ENCODE measurements at regions not wholly inside any gene's neighbourhood (a gene's known extent, or its start where the extent isn't known, plus 50 kb on each side); places are given as distances from the start of the nearest gene placed in this dataset.

DNA sequence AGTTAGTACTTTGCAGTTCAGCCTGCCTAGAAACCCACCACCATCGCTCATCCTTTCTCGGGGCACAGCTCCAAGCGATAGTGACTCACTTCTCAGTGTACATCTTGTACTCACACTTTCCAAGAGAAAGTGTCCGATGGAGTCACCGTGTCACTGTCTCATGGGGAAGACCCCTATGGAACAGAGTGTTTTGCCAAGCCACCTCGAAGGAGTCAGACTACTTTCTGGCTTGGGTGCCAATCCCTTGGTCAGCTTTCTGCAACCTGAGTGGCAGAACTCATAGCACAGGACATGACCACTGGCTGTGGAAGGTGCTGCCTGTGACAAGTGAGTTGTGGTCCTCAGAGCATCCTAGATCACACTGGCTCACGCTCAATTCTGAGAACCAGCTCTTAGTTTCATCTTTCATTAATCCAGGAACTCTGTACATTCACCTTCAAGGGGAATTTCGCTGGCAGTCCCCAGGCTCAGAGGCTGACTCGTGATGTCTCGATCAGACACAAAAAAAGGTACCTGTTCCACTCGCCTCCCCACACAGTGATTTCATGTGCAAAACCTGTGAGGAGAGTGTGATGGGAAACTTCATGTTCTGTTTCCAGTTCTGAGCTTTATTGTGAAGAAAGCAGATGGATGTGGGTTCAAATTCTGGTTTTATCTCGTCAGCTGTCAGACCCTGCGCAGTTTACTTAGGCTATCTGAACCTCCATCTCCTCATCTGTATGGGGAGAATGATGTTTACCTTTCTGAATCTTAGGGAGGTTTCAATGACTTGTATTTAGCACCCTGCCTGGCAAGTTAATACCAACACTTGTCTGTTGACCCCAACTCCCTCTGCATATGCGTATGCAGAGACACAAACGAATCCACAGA, 127.3 kb upstream of the CCND2 start (continued):
- no peak for TF ChIP-seq RCOR1 (IDR thresholded peaks at IDR 0.05; ENCODE audit: insufficient replicate concordance, low read length)

DNA sequence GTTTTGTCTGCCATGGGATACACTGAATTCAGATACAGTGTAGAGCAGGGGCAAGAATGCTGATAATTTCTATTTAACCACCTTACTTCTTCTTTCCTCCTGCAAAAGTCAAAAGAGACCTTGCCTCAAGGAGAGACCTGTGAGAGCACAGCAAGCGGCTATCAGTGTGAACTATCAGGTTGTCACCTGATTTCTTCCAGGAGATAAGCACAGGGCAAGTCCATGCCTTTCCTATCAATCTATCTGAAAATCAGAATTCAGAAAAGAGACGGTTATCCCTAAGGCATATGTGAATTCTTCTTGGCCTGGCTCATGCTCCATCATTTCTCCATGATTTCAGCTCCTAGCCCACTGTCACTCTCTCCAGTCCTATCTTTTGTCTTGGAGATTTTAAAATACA, 128.9 kb upstream of the CCND2 start:
- ChIA-PET CTCF (no interaction called here), POLR2A (ENCODE audit: unreplicated experiment) (no interaction called here)
- Histone ChIP-seq H3K14ac (replicated peaks; ENCODE audit: low read depth, low read length) (no peak overlapping the region), H3K9me1 (ENCODE audit: insufficient read depth, low read length) (no peaks in the 10 kb centered on the region), H2BK5ac (ENCODE audit: low read depth, low read length, poor library complexity, severe bottlenecking) (no peak overlapping the region), H3K4me3 (ENCODE audit: insufficient read depth, low read depth, low read length) (no peak overlapping the region), H2AK5ac (ENCODE audit: low read depth, low read length) (no peak overlapping the region), H3K4ac (ENCODE audit: low read depth, low read length) (no peak overlapping the region), H3K9me3 (ENCODE audit: control insufficient read depth, insufficient read depth, low read length) (peaks cover 3% of the 10 kb centered on the region; the same call in 1 of the 2 replicates), H3K56ac (ENCODE audit: extremely low read depth, insufficient read depth, low read length) (no peak overlapping the region), H2BK20ac (ENCODE audit: low read depth, low read length) (no peak overlapping the region), H3K18ac (ENCODE audit: low read depth, low read length) (no peak overlapping the region), H3K79me1 (ENCODE audit: low read depth in 1 of 2, low read length in 2 of 2) (no peaks in the 10 kb centered on the region), H4K91ac (ENCODE audit: insufficient read depth, low read depth, low read length) (no peak overlapping the region), H2BK15ac (ENCODE audit: low read depth, low read length) (no peak overlapping the region), H4K5ac (ENCODE audit: low read depth, low read length) (no peak overlapping the region), H4K8ac (ENCODE audit: low read depth in 2 of 2, low read length in 2 of 2) (no peak overlapping the region), H3K23ac (ENCODE audit: low read depth, low read length) (no peak overlapping the region), H2AFZ (replicated peaks; ENCODE audit: low read length, poor library complexity) (no peak overlapping the region), H3K27me3 (ENCODE audit: control insufficient read depth, insufficient read depth, low read length) (peaks cover 9% of the 10 kb centered on the region), H3K27ac (ENCODE audit: insufficient read depth, low read length) (no peak overlapping the region), H2AK9ac (replicated peaks; ENCODE audit: low read depth, low read length, poor library complexity) (no peak overlapping the region), H3K36me3 (ENCODE audit: control insufficient read depth, insufficient read depth, low read length) (no peaks in the 10 kb centered on the region), H3K4me2 (ENCODE audit: low read depth, low read length) (no peak overlapping the region), H2BK120ac (ENCODE audit: low read depth, low read length) (no peak overlapping the region), H4K20me1 (ENCODE audit: insufficient read depth, low read length) (no peaks in the 10 kb centered on the region), H3K9ac (ENCODE audit: low read depth, low read length) (no peak overlapping the region), H3K4me1 (ENCODE audit: control insufficient read depth, insufficient read depth, low read length) (no peaks in the 10 kb centered on the region)
- dilution Hi-C loops (cut with HindIII; ENCODE audit: low sequenced_read_pairs, unreplicated experiment): no loop called here
- TF ChIP-seq SMC3 (IDR thresholded peaks at IDR 0.05; ENCODE audit: low read depth, low read length) (no peak), CEBPB (IDR thresholded peaks at IDR 0.05; ENCODE audit: low read depth, low read length) (no peak), NFE2L2 (IDR thresholded peaks at IDR 0.05; ENCODE audit: low read depth, low read length) (no peak), CHD1 (IDR thresholded peaks at IDR 0.05; ENCODE audit: low read depth, low read length) (no peak), POLR2A (IDR thresholded peaks at IDR 0.05; ENCODE audit: low read depth, low read length) (no peak), FOS (IDR thresholded peaks at IDR 0.05; ENCODE audit: low read depth, low read length) (no peak), BHLHE40 (IDR thresholded peaks at IDR 0.05; ENCODE audit: low read depth, low read length) (no peak)
- TF ChIP-seq, protein P1, sequence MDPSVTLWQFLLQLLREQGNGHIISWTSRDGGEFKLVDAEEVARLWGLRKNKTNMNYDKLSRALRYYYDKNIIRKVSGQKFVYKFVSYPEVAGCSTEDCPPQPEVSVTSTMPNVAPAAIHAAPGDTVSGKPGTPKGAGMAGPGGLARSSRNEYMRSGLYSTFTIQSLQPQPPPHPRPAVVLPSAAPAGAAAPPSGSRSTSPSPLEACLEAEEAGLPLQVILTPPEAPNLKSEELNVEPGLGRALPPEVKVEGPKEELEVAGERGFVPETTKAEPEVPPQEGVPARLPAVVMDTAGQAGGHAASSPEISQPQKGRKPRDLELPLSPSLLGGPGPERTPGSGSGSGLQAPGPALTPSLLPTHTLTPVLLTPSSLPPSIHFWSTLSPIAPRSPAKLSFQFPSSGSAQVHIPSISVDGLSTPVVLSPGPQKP (IDR thresholded peaks at IDR 0.05; ENCODE audit: borderline replicate concordance, low read depth, low read length): no peak
- intact Hi-C loops (cut with micrococcal nuclease): no loop called here
- in situ Hi-C loops (cut with MboI; ENCODE audit: low sequenced_read_pairs): no loop called here
- BruUV-seq (replicated peaks): no TSS peak
- WGBS, 2 experiments (ENCODE audit: extremely low coverage in 2 of 2, insufficient read length in 1 of 2): 40% methylated on average over 1 of the region's 2 CpGs; no CpG with 5 or more reads in 1 of the 2 experiments
- DNase-seq (no peak), ATAC-seq (ENCODE audit: low read depth) (no peak)

Data from IMR-90 (cell line).